Smooth muscle cell (in vitro differentiated cells): ENCODE measurements at regions not wholly inside any gene's neighbourhood (a gene's known extent, or its start where the extent isn't known, plus 50 kb on each side); places are given as distances from the start of the nearest gene placed in this dataset.

Source experiments
- DNase-seq: peaks from one replicate; lab custom pipeline; 2025; ENCODE audit not compliant: unreplicated experiment; lab: John Stamatoyannopoulos, UW
- H2AFZ ChIP-seq: fragments of 200-600 bp; sonication (generic); 2 replicates; pipeline ENCODE4 v1.6.0; 2016; ENCODE audit warnings: antibody characterized with exemption, low read depth, mild to moderate bottlenecking
- H3F3A ChIP-seq: fragments of 200-600 bp; sonication (generic); 2 replicates; pipeline ENCODE4 v1.6.0; 2017; ENCODE audit warnings: antibody characterized with exemption, low read depth
- H3K27ac ChIP-seq: fragments of 200-600 bp; sonication (generic); 2 replicates; pipeline ENCODE4 v1.5.1; 2016; ENCODE audit warnings: low read depth, mild to moderate bottlenecking
- H3K27me3 ChIP-seq: fragments of 200-600 bp; sonication (generic); 2 replicates; pipeline ENCODE4 v1.6.1; 2016; ENCODE audit warnings: low read depth, mild to moderate bottlenecking
- H3K36me3 ChIP-seq: fragments of 200-600 bp; sonication (generic); 2 replicates; pipeline ENCODE4 v1.5.1; 2016; ENCODE audit warnings: low read depth
- H3K4me1 ChIP-seq: fragments of 200-600 bp; sonication (generic); 2 replicates; pipeline ENCODE4 v1.5.1; 2016; ENCODE audit warnings: low read depth
- H3K4me2 ChIP-seq: fragments of 200-600 bp; sonication (generic); 2 replicates; pipeline ENCODE4 v1.6.0; 2016; ENCODE audit warnings: mild to moderate bottlenecking
- H3K4me3 ChIP-seq: fragments of 200-600 bp; sonication (generic); 2 replicates; pipeline ENCODE4 v1.5.1; 2016; ENCODE audit warnings: mild to moderate bottlenecking
- H3K79me2 ChIP-seq: fragments of 200-600 bp; sonication (generic); 2 replicates; pipeline ENCODE4 v1.6.0; 2016; ENCODE audit warnings: low read depth, mild to moderate bottlenecking
- H3K9ac ChIP-seq: fragments of 200-600 bp; sonication (generic); 2 replicates; pipeline ENCODE4 v1.6.0; 2016; ENCODE audit warnings: low read depth
- H3K9me3 ChIP-seq: fragments of 200-600 bp; sonication (generic); replicated peaks from 2 replicates; pipeline ENCODE4 v1.5.1; 2016; ENCODE audit warnings: low read depth
- H4K20me1 ChIP-seq: fragments of 200-600 bp; sonication (generic); 2 replicates; pipeline ENCODE4 v1.6.0; 2016; ENCODE audit warnings: low read depth
- CTCF ChIP-seq: fragments of 200-600 bp; sonication (generic); IDR thresholded peaks from 2 replicates; pipeline ENCODE4 v1.5.1; 2017; ENCODE audit warnings: borderline replicate concordance, mild to moderate bottlenecking, antibody characterized with exemption; ENCODE audit not compliant: insufficient read depth, poor library complexity, severe bottlenecking
- WGBS: methylation state at CpG from one replicate; pipeline ENCODE4 v1.1.7; 2016; ENCODE audit warnings: low lambda C conversion rate; 5-methylcytosine and 5-hydroxymethylcytosine counted together

GRCh38 chr14:45904314-45904713, 651.3 kb upstream of the MIS18BP1 start:
- DNase-seq, result no peak
- WGBS, result 86% methylated on average over 1 of the region's 1 CpG
- H4K20me1 ChIP-seq, result no peaks in the 10 kb centered on the region

GRCh38 chr14:45902241-45902640, 649.2 kb upstream of the MIS18BP1 start:
- H3K27me3 ChIP-seq, result no peaks in the 10 kb centered on the region
- no peaks in the 10 kb centered on the region for H4K20me1 ChIP-seq
- no peaks in the 10 kb centered on the region for H3K79me2 ChIP-seq
- no peaks in the 10 kb centered on the region for H3K9me3 ChIP-seq
- H3K9ac ChIP-seq, result no peak overlapping the region
- H3K4me2 ChIP-seq, result no peak overlapping the region
- WGBS, result 70% methylated on average over 3 of the region's 3 CpGs
- H3K27ac ChIP-seq, result no peak overlapping the region
- no peak for DNase-seq
- no peaks in the 10 kb centered on the region for H3F3A ChIP-seq
- H3K36me3 ChIP-seq, result no peaks in the 10 kb centered on the region
- H3K4me1 ChIP-seq, result no peaks in the 10 kb centered on the region
- TF ChIP-seq CTCF, result no peak
- no peak overlapping the region for H2AFZ ChIP-seq
- no peak overlapping the region for H3K4me3 ChIP-seq

More at GRCh38 chr14:45904314-45904713, 651.3 kb upstream of the MIS18BP1 start:
- H3F3A ChIP-seq, result no peaks in the 10 kb centered on the region
- no peaks in the 10 kb centered on the region for H3K79me2 ChIP-seq
- H3K9me3 ChIP-seq, result no peaks in the 10 kb centered on the region
- H3K36me3 ChIP-seq, result no peaks in the 10 kb centered on the region
- no peak for TF ChIP-seq CTCF
- no peak overlapping the region for H3K9ac ChIP-seq
- no peak overlapping the region for H2AFZ ChIP-seq
- H3K4me3 ChIP-seq, result no peak overlapping the region
- H3K4me2 ChIP-seq, result no peak overlapping the region
- no peaks in the 10 kb centered on the region for H3K4me1 ChIP-seq
- H3K27ac ChIP-seq, result no peak overlapping the region
- H3K27me3 ChIP-seq, result no peaks in the 10 kb centered on the region

GRCh38 chr14:45897439-45897838, 644.4 kb upstream of the MIS18BP1 start:
- no peak for DNase-seq
- H3K4me2 ChIP-seq, result no peak overlapping the region
- H3K9me3 ChIP-seq, result no peaks in the 10 kb centered on the region
- no peak overlapping the region for H3K9ac ChIP-seq
- H2AFZ ChIP-seq, result no peak overlapping the region
- no peak for TF ChIP-seq CTCF
- 85% methylated on average over 3 of the region's 3 CpGs for WGBS
- no peak overlapping the region for H3K27ac ChIP-seq
- no peaks in the 10 kb centered on the region for H4K20me1 ChIP-seq
- no peaks in the 10 kb centered on the region for H3K36me3 ChIP-seq
- no peaks in the 10 kb centered on the region for H3K79me2 ChIP-seq
- H3K4me1 ChIP-seq, result no peaks in the 10 kb centered on the region
- no peaks in the 10 kb centered on the region for H3F3A ChIP-seq
- H3K27me3 ChIP-seq, result no peaks in the 10 kb centered on the region
- H3K4me3 ChIP-seq, result no peak overlapping the region

GRCh38 chr14:45893127-45893526, 640.1 kb upstream of the MIS18BP1 start:
- no peak overlapping the region for H3K4me2 ChIP-seq
- H3K9ac ChIP-seq, result no peak overlapping the region
- no peaks in the 10 kb centered on the region for H3K9me3 ChIP-seq
- DNase-seq, result no peak
- H2AFZ ChIP-seq, result no peak overlapping the region
- WGBS, result 79% methylated on average over 3 of the region's 3 CpGs
- H3K27ac ChIP-seq, result no peak overlapping the region
- no peaks in the 10 kb centered on the region for H4K20me1 ChIP-seq
- no peaks in the 10 kb centered on the region for H3K4me1 ChIP-seq
- H3F3A ChIP-seq, result no peaks in the 10 kb centered on the region
- no peaks in the 10 kb centered on the region for H3K36me3 ChIP-seq
- no peaks in the 10 kb centered on the region for H3K79me2 ChIP-seq
- no peak overlapping the region for H3K4me3 ChIP-seq
- no peak for TF ChIP-seq CTCF
- no peaks in the 10 kb centered on the region for H3K27me3 ChIP-seq
